ENCODE measurements at regions not wholly inside any gene's neighbourhood (a gene's known extent, or its start where the extent isn't known, plus 50 kb on each side); places are given as distances from the start of the nearest gene placed in this dataset.

DNA sequence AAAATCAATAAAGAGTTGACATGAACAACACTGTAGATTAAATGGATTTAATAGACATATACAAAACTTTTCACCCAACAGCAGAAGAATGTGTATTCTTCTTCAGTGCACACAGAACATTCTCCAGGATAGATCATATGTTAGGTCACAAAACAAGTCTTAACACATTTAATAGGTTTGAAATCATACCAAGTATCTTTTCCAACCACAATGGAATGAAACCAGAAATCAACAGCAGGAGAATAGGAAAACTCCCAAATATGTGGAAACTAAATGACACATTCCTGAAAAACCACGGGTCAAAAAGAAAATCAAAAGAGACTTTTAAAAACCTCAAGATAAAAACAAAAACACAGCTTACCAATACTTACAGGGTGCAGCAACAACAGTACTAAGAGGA is 790.1 kb upstream of the ZNF608 start:
- TF ChIP-seq POLR2A (IDR thresholded peaks at IDR 0.05): no peak
- TF ChIP-seq, protein P1, sequence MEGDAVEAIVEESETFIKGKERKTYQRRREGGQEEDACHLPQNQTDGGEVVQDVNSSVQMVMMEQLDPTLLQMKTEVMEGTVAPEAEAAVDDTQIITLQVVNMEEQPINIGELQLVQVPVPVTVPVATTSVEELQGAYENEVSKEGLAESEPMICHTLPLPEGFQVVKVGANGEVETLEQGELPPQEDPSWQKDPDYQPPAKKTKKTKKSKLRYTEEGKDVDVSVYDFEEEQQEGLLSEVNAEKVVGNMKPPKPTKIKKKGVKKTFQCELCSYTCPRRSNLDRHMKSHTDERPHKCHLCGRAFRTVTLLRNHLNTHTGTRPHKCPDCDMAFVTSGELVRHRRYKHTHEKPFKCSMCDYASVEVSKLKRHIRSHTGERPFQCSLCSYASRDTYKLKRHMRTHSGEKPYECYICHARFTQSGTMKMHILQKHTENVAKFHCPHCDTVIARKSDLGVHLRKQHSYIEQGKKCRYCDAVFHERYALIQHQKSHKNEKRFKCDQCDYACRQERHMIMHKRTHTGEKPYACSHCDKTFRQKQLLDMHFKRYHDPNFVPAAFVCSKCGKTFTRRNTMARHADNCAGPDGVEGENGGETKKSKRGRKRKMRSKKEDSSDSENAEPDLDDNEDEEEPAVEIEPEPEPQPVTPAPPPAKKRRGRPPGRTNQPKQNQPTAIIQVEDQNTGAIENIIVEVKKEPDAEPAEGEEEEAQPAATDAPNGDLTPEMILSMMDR (IDR thresholded peaks at IDR 0.05): no peak

Data from sigmoid colon (tissue), 3 donors.